H9 (cell line): ENCODE measurements at regions not wholly inside any gene's neighbourhood (a gene's known extent, or its start where the extent isn't known, plus 50 kb on each side); places are given as distances from the start of the nearest gene placed in this dataset.

Experiments used
- DNase-seq: peaks from one replicate; pipeline ENCODE4 v3.0.0-alpha.2; 2017
- H2AFZ ChIP-seq: one replicate; pipeline ENCODE4 v1.6.1; 2013; ENCODE audit warnings: mild to moderate bottlenecking, low read length, control low read depth, moderate library complexity
- H2AK5ac ChIP-seq: 2 replicates; pipeline ENCODE4 v1.6.1; 2013; ENCODE audit warnings: low read length, control low read depth, mixed read lengths; ENCODE audit not compliant: insufficient read length
- H2BK120ac ChIP-seq: one replicate; pipeline ENCODE4 v1.6.1; 2013; ENCODE audit warnings: low read depth, mild to moderate bottlenecking, low read length, control low read depth, inconsistent platforms; ENCODE audit not compliant: poor library complexity, severe bottlenecking
- H2BK12ac ChIP-seq: 2 replicates; pipeline ENCODE4 v1.6.1; 2013; ENCODE audit warnings: low read length, control low read depth, mixed read lengths, low read depth; ENCODE audit not compliant: insufficient read length
- H2BK15ac ChIP-seq: 2 replicates; pipeline ENCODE4 v1.6.1; 2013; ENCODE audit warnings: low read depth, low read length, control low read depth
- H2BK20ac ChIP-seq: one replicate; pipeline ENCODE4 v1.6.1; 2013; ENCODE audit warnings: low read depth, mild to moderate bottlenecking, low read length, control low read depth, inconsistent platforms; ENCODE audit not compliant: poor library complexity, severe bottlenecking
- H2BK5ac ChIP-seq: 2 replicates; pipeline ENCODE4 v1.6.1; 2013; ENCODE audit warnings: low read length, control low read depth, mixed read lengths; ENCODE audit not compliant: insufficient read length
- H3K14ac ChIP-seq: 2 replicates; pipeline ENCODE4 v1.6.1; 2013; ENCODE audit warnings: low read length, control low read depth; ENCODE audit not compliant: insufficient read depth
- H3K18ac ChIP-seq: 2 replicates; pipeline ENCODE4 v1.6.1; 2013; ENCODE audit warnings: low read depth, mild to moderate bottlenecking, mixed read lengths, low read length, control low read depth; ENCODE audit not compliant: insufficient read length
- H3K23ac ChIP-seq: 2 replicates; pipeline ENCODE4 v1.6.1; 2013; ENCODE audit warnings: low read length, control low read depth, mixed read lengths, low read depth; ENCODE audit not compliant: insufficient read length
- H3K23me2 ChIP-seq: 2 replicates; pipeline ENCODE4 v1.6.1; 2013; ENCODE audit warnings: low read depth, mild to moderate bottlenecking, mixed read lengths, low read length, control low read depth; ENCODE audit not compliant: insufficient read length, poor library complexity, severe bottlenecking
- H3K27ac ChIP-seq: 2 replicates; pipeline ENCODE4 v1.5.1; 2013; ENCODE audit warnings: low read length, control low read depth, mixed read lengths, low read depth; ENCODE audit not compliant: insufficient read length
- H3K27me3 ChIP-seq: 2 replicates; pipeline ENCODE4 v1.6.1; 2013; ENCODE audit warnings: low read length, control low read depth, inconsistent platforms; ENCODE audit not compliant: insufficient read depth
- H3K4ac ChIP-seq: 2 replicates; pipeline ENCODE4 v1.6.1; 2013; ENCODE audit warnings: low read depth, mild to moderate bottlenecking, control low read depth, inconsistent platforms, low read length, moderate library complexity
- H3K4me1 ChIP-seq: 2 replicates; pipeline ENCODE4 v1.6.1; 2013; ENCODE audit warnings: low read length, control low read depth, inconsistent platforms; ENCODE audit not compliant: insufficient read depth
- H3K4me2 ChIP-seq: 2 replicates; pipeline ENCODE4 v1.6.1; 2013; ENCODE audit warnings: low read length, control low read depth, mixed read lengths; ENCODE audit not compliant: insufficient read length, insufficient read depth
- H3K56ac ChIP-seq: 2 replicates; pipeline ENCODE4 v1.6.1; 2013; ENCODE audit warnings: low read depth, mild to moderate bottlenecking, mixed read lengths, low read length, control low read depth; ENCODE audit not compliant: insufficient read length
- H3K79me1 ChIP-seq: 2 replicates; pipeline ENCODE4 v1.6.1; 2013; ENCODE audit warnings: low read depth, mild to moderate bottlenecking, moderate library complexity, low read length, control low read depth, inconsistent platforms; ENCODE audit not compliant: insufficient read depth, poor library complexity, severe bottlenecking
- H3K79me2 ChIP-seq: 2 replicates; pipeline ENCODE4 v1.6.1; 2013; ENCODE audit warnings: low read length, control low read depth, inconsistent platforms; ENCODE audit not compliant: insufficient read depth
- H3K9ac ChIP-seq: 2 replicates; pipeline ENCODE4 v1.6.1; 2013; ENCODE audit warnings: low read length, control low read depth, mixed read lengths; ENCODE audit not compliant: insufficient read length; ENCODE audit errors: extremely low read depth
- H3K9me3 ChIP-seq: one replicate; pipeline ENCODE4 v1.6.1; 2013; ENCODE audit warnings: low read depth, low read length, inconsistent platforms; ENCODE audit not compliant: control insufficient read depth
- H3T11ph ChIP-seq: one replicate; pipeline ENCODE4 v1.6.1; 2013; ENCODE audit warnings: mild to moderate bottlenecking, low read length, control low read depth, inconsistent platforms
- H4K20me1 ChIP-seq: one replicate; pipeline ENCODE4 v1.6.1; 2013; ENCODE audit not compliant: control insufficient read depth, insufficient read length, insufficient read depth
- H4K5ac ChIP-seq: 2 replicates; pipeline ENCODE4 v1.6.1; 2013; ENCODE audit warnings: low read depth, mild to moderate bottlenecking, mixed read lengths, low read length, control low read depth; ENCODE audit not compliant: insufficient read length
- H4K8ac ChIP-seq: replicated peaks from 2 replicates; pipeline ENCODE4 v1.6.1; 2013; ENCODE audit warnings: low read length, control low read depth, mixed read lengths, low read depth; ENCODE audit not compliant: insufficient read length
- H4K91ac ChIP-seq: 2 replicates; pipeline ENCODE4 v1.6.1; 2013; ENCODE audit warnings: low read depth, mild to moderate bottlenecking, moderate library complexity, mixed read lengths, low read length, control low read depth; ENCODE audit not compliant: insufficient read length
- H3K27ac Mint-ChIP-seq, 3 experiments: 2 replicates in 2 of 3; 3 replicates in 1 of 3; pipeline ENCODE4 v1.8.0; 2020 to 2021; ENCODE audit warnings: mixed read lengths in 3 of 3, mild to moderate bottlenecking in 1 of 3, moderate library complexity in 1 of 3
- H3K27me3 Mint-ChIP-seq: 2 replicates; pipeline ENCODE4 v1.8.0; 2021; ENCODE audit warnings: low read depth, mild to moderate bottlenecking, moderate library complexity, mixed read lengths
- H3K36me3 Mint-ChIP-seq, 3 experiments: 2 replicates in 2 of 3; 3 replicates in 1 of 3; pipeline ENCODE4 v1.8.0; 2020 to 2021; ENCODE audit warnings: low read depth in 3 of 3, mixed read lengths in 3 of 3; ENCODE audit not compliant: insufficient read depth in 1 of 3
- H3K4me1 Mint-ChIP-seq, 2 experiments: 2 replicates each; pipeline ENCODE4 v1.8.0; 2020; ENCODE audit warnings: mixed read lengths in 2 of 2
- H3K4me3 Mint-ChIP-seq, 2 experiments: 2 replicates in 1 of 2; 3 replicates in 1 of 2; pipeline ENCODE4 v1.8.0; 2020 to 2021; ENCODE audit warnings: mild to moderate bottlenecking in 2 of 2, mixed read lengths in 2 of 2, moderate library complexity in 1 of 2
- H3K9me3 Mint-ChIP-seq, 2 experiments: 2 replicates in 1 of 2; 3 replicates in 1 of 2; pipeline ENCODE4 v1.8.0; 2020; ENCODE audit warnings: mild to moderate bottlenecking in 2 of 2, mixed read lengths in 2 of 2, moderate library complexity in 1 of 2
- CTCF ChIP-seq: fragments of 200-600 bp; sonication (generic); conservative IDR thresholded peaks from 3 replicates; pipeline ENCODE4 v1.8.0; 2021; ENCODE audit warnings: antibody characterized with exemption, mild to moderate bottlenecking
- WGBS: extraction: QIAGEN DNeasy Blood & Tissue Kit; methylation state at CpG from one replicate; pipeline ENCODE4 v1.1.7; 2013; ENCODE audit warnings: missing lambda C conversion rate, low lambda C conversion rate, mixed read lengths; ENCODE audit not compliant: insufficient read length; ENCODE audit errors: extremely low coverage; 5-methylcytosine and 5-hydroxymethylcytosine counted together

- Histone ChIP-seq H3K4me1 (no peaks in the 10 kb centered on the region), H3K4me2 (no peak overlapping the region), H4K5ac (no peak overlapping the region), H3K27ac (no peak overlapping the region), H2BK120ac (no peak overlapping the region), H4K20me1 (no peaks in the 10 kb centered on the region), H2BK12ac (no peak overlapping the region), H3K9ac (no peak overlapping the region), H3K4ac (no peak overlapping the region), H3K9me3 (no peaks in the 10 kb centered on the region), H3K18ac (no peak overlapping the region), H3K23ac (no peak overlapping the region), H2BK15ac (no peak overlapping the region), H2BK5ac (no peak overlapping the region), H2BK20ac (no peak overlapping the region), H2AK5ac (no peak overlapping the region), H4K8ac (no peak overlapping the region), H3K27me3 (no peaks in the 10 kb centered on the region), H3T11ph (no peak overlapping the region), H4K91ac (no peak overlapping the region), H3K56ac (no peak overlapping the region), H3K23me2 (no peaks in the 10 kb centered on the region), H3K79me1 (no peaks in the 10 kb centered on the region), H3K14ac (no peak overlapping the region), H3K79me2 (no peaks in the 10 kb centered on the region), H2AFZ (no peak overlapping the region)
- Mint-ChIP-seq H3K27me3 (no peaks in the 10 kb centered on the region), H3K4me3 (no peak overlapping the region), H3K9me3 (peaks cover 0 to 4% of the 10 kb centered on the region in 2 experiments; a peak in 2 of 5 replicates), H3K36me3 (peaks cover 0 to 4% (median 0%) of the 10 kb centered on the region in 3 experiments; a peak in 1 of 7 replicates), H3K27ac (no peak overlapping the region), H3K4me1 (peaks cover 0 to 3% of the 10 kb centered on the region in 2 experiments; a peak in 1 of 4 replicates)
- no peak for TF ChIP-seq CTCF
- no CpG with 5 or more reads among the region's 2 CpGs for WGBS
- no peak for DNase-seq
Observed at GRCh38 chr3:178107804-178108203, 428.4 kb upstream of the KCNMB2 start.
